ENCODE measurements at regions not wholly inside any gene's neighbourhood (a gene's known extent, or its start where the extent isn't known, plus 50 kb on each side); places are given as distances from the start of the nearest gene placed in this dataset.

- H3K9me3 ChIP-seq (ENCODE audit: low read depth, low read length): no peaks in the 10 kb centered on the region
- H3K4me3 ChIP-seq: no peak overlapping the region
- H3K27ac ChIP-seq: no peak overlapping the region
- H3K36me3 ChIP-seq (ENCODE audit: insufficient read depth, low read length): no peaks in the 10 kb centered on the region
- DNase-seq (ENCODE audit: low read depth, low spot score): no peak
- no peak for TF ChIP-seq FOXP2 (optimal IDR thresholded peaks at IDR 0.05; ENCODE audit: control extremely low read depth, extremely low read length, insufficient read depth)
- no peak for TF ChIP-seq EZH2 (IDR thresholded peaks at IDR 0.05)
- no peak for TF ChIP-seq POLR2AphosphoS5 (IDR thresholded peaks at IDR 0.05; ENCODE audit: borderline replicate concordance, low read depth, low read length)
- H3K9ac ChIP-seq (ENCODE audit: insufficient read length): no peak overlapping the region
Measured at GRCh38 chr20:1828786-1829131, 66.4 kb upstream of the SIRPA start.

GRCh38 chr20:1827974-1828785 lies 67.0 kb upstream of the SIRPA start:
- Histone ChIP-seq H3K9me3 (ENCODE audit: low read depth, low read length) (no peaks in the 10 kb centered on the region), H3K27ac (no peak overlapping the region), H3K9ac (ENCODE audit: insufficient read length) (no peak overlapping the region), H3K36me3 (ENCODE audit: insufficient read depth, low read length) (no peaks in the 10 kb centered on the region), H3K4me3 (no peak overlapping the region)
- DNase-seq (ENCODE audit: low read depth, low spot score): no peak
- TF ChIP-seq POLR2AphosphoS5 (IDR thresholded peaks at IDR 0.05; ENCODE audit: borderline replicate concordance, low read depth, low read length) (no peak), EZH2 (IDR thresholded peaks at IDR 0.05) (no peak), FOXP2 (optimal IDR thresholded peaks at IDR 0.05; ENCODE audit: control extremely low read depth, extremely low read length, insufficient read depth) (no peak)

GRCh38 chr20:1827510-1827973 lies 67.7 kb upstream of the SIRPA start:
- TF ChIP-seq POLR2AphosphoS5 (IDR thresholded peaks at IDR 0.05; ENCODE audit: borderline replicate concordance, low read depth, low read length) (no peak), FOXP2 (optimal IDR thresholded peaks at IDR 0.05; ENCODE audit: control extremely low read depth, extremely low read length, insufficient read depth) (no peak), EZH2 (IDR thresholded peaks at IDR 0.05) (no peak)
- no peak for DNase-seq (ENCODE audit: low read depth, low spot score)
- Histone ChIP-seq H3K9ac (ENCODE audit: insufficient read length) (no peak overlapping the region), H3K36me3 (ENCODE audit: insufficient read depth, low read length) (no peaks in the 10 kb centered on the region), H3K9me3 (ENCODE audit: low read depth, low read length) (no peaks in the 10 kb centered on the region), H3K4me3 (no peak overlapping the region), H3K27ac (no peak overlapping the region)

- Histone ChIP-seq H3K9me3 (ENCODE audit: low read depth, low read length) (no peaks in the 10 kb centered on the region), H3K4me3 (no peak overlapping the region), H3K36me3 (ENCODE audit: insufficient read depth, low read length) (no peaks in the 10 kb centered on the region), H3K27ac (no peak overlapping the region), H3K9ac (ENCODE audit: insufficient read length) (no peak overlapping the region)
- TF ChIP-seq EZH2 (IDR thresholded peaks at IDR 0.05) (no peak), FOXP2 (optimal IDR thresholded peaks at IDR 0.05; ENCODE audit: control extremely low read depth, extremely low read length, insufficient read depth) (no peak)
- no peak for DNase-seq (ENCODE audit: low read depth, low spot score)
Measured at GRCh38 chr20:1825938-1826445, 69.2 kb upstream of the SIRPA start.

- Histone ChIP-seq H3K9ac (ENCODE audit: insufficient read length) (no peak overlapping the region), H3K4me3 (no peak overlapping the region), H3K9me3 (ENCODE audit: low read depth, low read length) (no peaks in the 10 kb centered on the region), H3K27ac (no peak overlapping the region), H3K36me3 (ENCODE audit: insufficient read depth, low read length) (no peaks in the 10 kb centered on the region)
- no peak for DNase-seq (ENCODE audit: low read depth, low spot score)
- no peak for TF ChIP-seq EZH2 (IDR thresholded peaks at IDR 0.05)
- no peak for TF ChIP-seq FOXP2 (optimal IDR thresholded peaks at IDR 0.05; ENCODE audit: control extremely low read depth, extremely low read length, insufficient read depth)
- TF ChIP-seq POLR2AphosphoS5 (IDR thresholded peaks at IDR 0.05; ENCODE audit: borderline replicate concordance, low read depth, low read length): no peak
Measured at GRCh38 chr20:1825507-1825906, 69.7 kb upstream of the SIRPA start.

- Histone ChIP-seq H3K4me3 (no peak overlapping the region), H3K27ac (no peak overlapping the region), H3K36me3 (ENCODE audit: insufficient read depth, low read length) (no peaks in the 10 kb centered on the region), H3K9me3 (ENCODE audit: low read depth, low read length) (no peaks in the 10 kb centered on the region), H3K9ac (ENCODE audit: insufficient read length) (no peak overlapping the region)
- DNase-seq (ENCODE audit: low read depth, low spot score): no peak
- TF ChIP-seq POLR2AphosphoS5 (IDR thresholded peaks at IDR 0.05; ENCODE audit: borderline replicate concordance, low read depth, low read length) (no peak), FOXP2 (optimal IDR thresholded peaks at IDR 0.05; ENCODE audit: control extremely low read depth, extremely low read length, insufficient read depth) (no peak), EZH2 (IDR thresholded peaks at IDR 0.05) (no peak)
Measured at GRCh38 chr20:1824834-1825233, 70.4 kb upstream of the SIRPA start.

- DNase-seq (ENCODE audit: low read depth, low spot score): no peak
- Histone ChIP-seq H3K27ac (no peak overlapping the region), H3K4me3 (no peak overlapping the region), H3K36me3 (ENCODE audit: insufficient read depth, low read length) (no peaks in the 10 kb centered on the region), H3K9me3 (ENCODE audit: low read depth, low read length) (no peaks in the 10 kb centered on the region), H3K9ac (ENCODE audit: insufficient read length) (no peak overlapping the region)
- no peak for TF ChIP-seq FOXP2 (optimal IDR thresholded peaks at IDR 0.05; ENCODE audit: control extremely low read depth, extremely low read length, insufficient read depth)
- no peak for TF ChIP-seq EZH2 (IDR thresholded peaks at IDR 0.05)
- TF ChIP-seq POLR2AphosphoS5 (IDR thresholded peaks at IDR 0.05; ENCODE audit: borderline replicate concordance, low read depth, low read length): no peak
Measured at GRCh38 chr20:1824181-1824580, 71.0 kb upstream of the SIRPA start.

- Histone ChIP-seq H3K9me3 (ENCODE audit: low read depth, low read length) (no peaks in the 10 kb centered on the region), H3K4me3 (no peak overlapping the region), H3K27ac (no peak overlapping the region), H3K9ac (ENCODE audit: insufficient read length) (no peak overlapping the region), H3K36me3 (ENCODE audit: insufficient read depth, low read length) (no peaks in the 10 kb centered on the region)
- DNase-seq (ENCODE audit: low read depth, low spot score): no peak
- TF ChIP-seq FOXP2 (optimal IDR thresholded peaks at IDR 0.05; ENCODE audit: control extremely low read depth, extremely low read length, insufficient read depth) (no peak), POLR2AphosphoS5 (IDR thresholded peaks at IDR 0.05; ENCODE audit: borderline replicate concordance, low read depth, low read length) (no peak), EZH2 (IDR thresholded peaks at IDR 0.05) (no peak)
Measured at GRCh38 chr20:1823450-1823844, 71.8 kb upstream of the SIRPA start.

Data from SK-N-MC (cell line).